ENCODE measurements at regions not wholly inside any gene's neighbourhood (a gene's known extent, or its start where the extent isn't known, plus 50 kb on each side); places are given as distances from the start of the nearest gene placed in this dataset.

- Histone ChIP-seq H3K36me3 (no peaks in the 10 kb centered on the region), H3K9me3 (no peaks in the 10 kb centered on the region), H3K4me3 (no peak overlapping the region), H3K4me1 (no peaks in the 10 kb centered on the region), H3K27ac (no peak overlapping the region), H3K27me3 (no peaks in the 10 kb centered on the region)
- intact Hi-C loops (cut with DNase I): no loop called here
- no peak for DNase-seq
- no peak for TF ChIP-seq POLR2A (IDR thresholded peaks at IDR 0.05)
- TF ChIP-seq EP300 (IDR thresholded peaks at IDR 0.05): no peak
- no peak for TF ChIP-seq CTCF (IDR thresholded peaks at IDR 0.05)
- no peak for TF ChIP-seq POLR2AphosphoS5 (IDR thresholded peaks at IDR 0.05)
- WGBS, 2 donors: 51 to 60% methylated on average over 3 of the region's 3 CpGs
Observed at GRCh38 chr1:188444526-188444925, 1615.8 kb downstream of the PLA2G4A start.

GRCh38 chr1:188462837-188463236, 1634.1 kb downstream of the PLA2G4A start:
- no peak overlapping the region for H3K4me3 ChIP-seq
- intact Hi-C loops (cut with DNase I): no loop called here
- H3K36me3 ChIP-seq: no peaks in the 10 kb centered on the region
- DNase-seq: no peak
- H3K27me3 ChIP-seq: no peaks in the 10 kb centered on the region
- TF ChIP-seq POLR2AphosphoS5 (IDR thresholded peaks at IDR 0.05) (no peak), POLR2A (IDR thresholded peaks at IDR 0.05) (no peak), CTCF (IDR thresholded peaks at IDR 0.05) (no peak), EP300 (IDR thresholded peaks at IDR 0.05) (no peak)
- H3K27ac ChIP-seq: no peak overlapping the region
- no peaks in the 10 kb centered on the region for H3K9me3 ChIP-seq
- H3K4me1 ChIP-seq: no peaks in the 10 kb centered on the region

GRCh38 chr1:188463919-188464318, 1635.2 kb downstream of the PLA2G4A start:
- H3K27me3 ChIP-seq: no peaks in the 10 kb centered on the region
- H3K9me3 ChIP-seq: no peaks in the 10 kb centered on the region
- no peak overlapping the region for H3K4me3 ChIP-seq
- intact Hi-C loops (cut with DNase I): no loop called here
- H3K36me3 ChIP-seq: no peaks in the 10 kb centered on the region
- no peak for TF ChIP-seq CTCF (IDR thresholded peaks at IDR 0.05)
- TF ChIP-seq EP300 (IDR thresholded peaks at IDR 0.05): no peak
- no peak for TF ChIP-seq POLR2A (IDR thresholded peaks at IDR 0.05)
- TF ChIP-seq POLR2AphosphoS5 (IDR thresholded peaks at IDR 0.05): no peak
- no peaks in the 10 kb centered on the region for H3K4me1 ChIP-seq
- no peak for DNase-seq
- H3K27ac ChIP-seq: no peak overlapping the region
- WGBS, 2 donors: 68 to 75% methylated on average over 2 of the region's 2 CpGs

- H3K27me3 ChIP-seq: no peaks in the 10 kb centered on the region
- intact Hi-C loops (cut with DNase I): no loop called here
- H3K36me3 ChIP-seq: no peaks in the 10 kb centered on the region
- H3K9me3 ChIP-seq: no peaks in the 10 kb centered on the region
- H3K4me1 ChIP-seq: no peaks in the 10 kb centered on the region
- H3K4me3 ChIP-seq: no peak overlapping the region
- TF ChIP-seq POLR2A (IDR thresholded peaks at IDR 0.05): no peak
- TF ChIP-seq CTCF (IDR thresholded peaks at IDR 0.05): no peak
- no peak for TF ChIP-seq EP300 (IDR thresholded peaks at IDR 0.05)
- TF ChIP-seq POLR2AphosphoS5 (IDR thresholded peaks at IDR 0.05): no peak
- no peak for DNase-seq
- 46 to 69% methylated on average over 4 of the region's 4 CpGs for WGBS, 2 donors
- no peak overlapping the region for H3K27ac ChIP-seq
Observed at GRCh38 chr1:188466539-188466938, 1637.8 kb downstream of the PLA2G4A start.

- Histone ChIP-seq H3K27me3 (no peaks in the 10 kb centered on the region), H3K27ac (no peak overlapping the region), H3K36me3 (no peaks in the 10 kb centered on the region), H3K4me3 (no peak overlapping the region), H3K9me3 (no peaks in the 10 kb centered on the region), H3K4me1 (no peaks in the 10 kb centered on the region)
- DNase-seq: no peak
- intact Hi-C loops (cut with DNase I): no loop called here
- TF ChIP-seq POLR2A (IDR thresholded peaks at IDR 0.05) (no peak), EP300 (IDR thresholded peaks at IDR 0.05) (no peak), CTCF (IDR thresholded peaks at IDR 0.05) (no peak), POLR2AphosphoS5 (IDR thresholded peaks at IDR 0.05) (no peak)
- WGBS, 2 donors: 86 to 88% methylated on average over 1 of the region's 1 CpG
Observed at GRCh38 chr1:188476606-188477005, 1647.9 kb downstream of the PLA2G4A start.

Measured in sigmoid colon (tissue), 6 donors.